ENCODE measurements at regions not wholly inside any gene's neighbourhood (a gene's known extent, or its start where the extent isn't known, plus 50 kb on each side); places are given as distances from the start of the nearest gene placed in this dataset.

DNA sequence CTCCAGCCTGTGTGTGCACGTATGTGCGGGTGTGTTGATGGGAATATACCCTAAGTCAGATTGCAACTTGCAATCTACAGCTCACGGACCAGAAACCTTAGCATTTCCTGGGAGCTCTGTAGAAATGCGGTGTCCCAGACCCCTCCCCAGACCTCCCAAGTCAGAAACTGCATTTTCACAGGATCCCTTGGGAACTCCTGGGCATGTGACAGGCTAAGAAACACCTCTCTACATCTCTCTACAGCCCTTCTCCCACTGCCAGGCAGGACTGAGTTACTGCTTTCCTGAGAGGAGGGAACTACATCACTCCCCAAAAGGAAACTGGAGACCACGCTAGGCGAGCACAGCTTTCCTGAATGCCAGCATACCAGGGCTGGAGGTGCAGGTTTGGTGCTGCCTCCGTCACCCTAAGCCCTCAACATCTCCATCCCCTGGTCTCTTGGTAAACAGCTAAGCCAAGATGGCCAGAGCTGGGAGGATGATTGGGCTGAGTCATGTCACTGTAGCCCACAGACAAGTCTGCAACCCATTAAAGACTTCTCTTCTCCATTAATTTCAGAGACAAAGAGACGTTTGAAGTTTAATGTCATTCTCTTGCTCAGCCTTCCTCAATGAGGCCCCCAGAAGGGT lies 194.4 kb downstream of the BMP7 start:
- intact Hi-C loops (cut with DNase I): no loop called here
- ATAC-seq (no peak), DNase-seq (ENCODE audit: missing footprints) (no peak)

DNA sequence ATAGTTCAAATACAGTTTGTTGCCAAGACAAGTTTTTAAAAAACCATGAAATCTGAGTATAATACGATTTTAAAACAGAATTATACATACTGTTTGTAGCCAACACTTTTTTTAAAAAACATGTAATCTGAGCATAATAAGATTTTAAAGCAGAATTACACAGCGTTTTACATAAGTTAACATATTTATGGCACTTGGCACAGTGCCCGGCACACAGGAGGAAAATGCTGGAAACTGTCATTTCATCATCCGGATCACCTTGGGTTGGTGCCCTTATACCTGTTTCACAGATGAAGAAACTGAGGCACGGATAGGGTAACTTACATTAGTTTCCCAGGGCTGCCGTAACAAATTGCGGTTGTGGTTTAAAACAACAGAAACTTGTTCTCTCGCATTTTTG lies 193.0 kb downstream of the BMP7 start:
- no peak for ATAC-seq
- intact Hi-C loops (cut with DNase I): no loop called here
- no peak for DNase-seq (ENCODE audit: missing footprints)

DNA sequence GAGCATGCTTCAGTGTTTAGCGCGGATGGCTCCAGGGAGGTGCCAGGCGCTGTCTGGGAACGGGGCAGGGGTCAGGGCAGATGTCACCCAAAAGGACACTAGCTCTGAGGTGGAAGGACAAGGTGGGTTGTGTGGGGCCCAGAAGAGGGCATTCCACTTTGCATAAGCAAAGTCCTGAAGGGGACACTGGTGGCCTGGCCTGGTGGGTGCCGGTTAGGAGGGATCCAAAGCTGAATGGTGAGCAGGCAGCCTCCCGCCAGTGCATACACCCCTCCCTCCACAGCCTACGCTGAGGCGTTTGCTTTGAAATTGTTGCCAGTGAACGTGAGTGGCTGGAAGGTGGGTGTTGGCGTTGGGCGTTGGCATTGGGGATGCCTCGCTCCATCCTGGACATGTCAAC lies 192.1 kb downstream of the BMP7 start:
- intact Hi-C loops (cut with DNase I): no loop called here
- ATAC-seq: no peak
- DNase-seq (ENCODE audit: missing footprints): no peak

DNA sequence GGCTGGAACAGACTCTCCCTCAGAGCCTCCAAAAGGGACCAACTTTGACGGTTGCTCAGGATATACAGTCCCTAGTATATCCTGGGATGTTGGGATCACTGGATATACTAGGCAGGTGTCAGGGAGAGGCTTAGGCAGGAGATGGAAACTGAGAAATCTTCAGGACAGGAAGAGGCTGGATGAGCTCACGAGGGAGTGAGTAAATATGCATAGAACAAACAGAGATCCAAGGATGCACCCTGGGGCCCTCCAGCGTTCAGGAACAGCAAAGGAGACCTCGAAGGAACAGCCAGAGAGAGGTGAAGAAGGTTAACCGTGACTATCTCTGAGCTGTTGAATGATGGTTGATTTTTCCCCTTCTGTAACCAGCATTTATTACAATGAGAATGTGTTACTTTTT lies 191.3 kb downstream of the BMP7 start:
- no peak for ATAC-seq
- intact Hi-C loops (cut with DNase I): no loop called here
- DNase-seq (ENCODE audit: missing footprints): no peak

DNA sequence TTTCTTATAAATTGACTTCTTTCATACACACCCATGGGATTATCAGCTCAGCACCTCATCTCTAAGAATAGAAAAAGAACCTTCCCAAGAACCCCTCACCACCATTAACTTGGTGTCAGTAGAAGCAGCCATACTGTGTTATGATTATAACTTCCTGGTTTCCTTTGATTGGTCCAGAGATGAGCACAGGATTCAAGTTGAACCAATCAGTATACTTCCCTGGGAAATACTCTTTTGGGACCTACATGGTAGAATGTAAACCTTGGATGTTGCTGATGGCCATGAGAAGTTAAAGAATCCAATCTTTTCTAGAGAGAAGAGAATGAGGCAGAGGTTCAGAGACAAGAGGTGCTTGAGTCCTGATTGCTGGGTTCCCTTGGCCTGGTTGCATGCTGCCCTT lies 190.8 kb downstream of the BMP7 start:
- ATAC-seq (no peak), DNase-seq (ENCODE audit: missing footprints) (no peak)
- intact Hi-C loops (cut with DNase I): no loop called here

DNA sequence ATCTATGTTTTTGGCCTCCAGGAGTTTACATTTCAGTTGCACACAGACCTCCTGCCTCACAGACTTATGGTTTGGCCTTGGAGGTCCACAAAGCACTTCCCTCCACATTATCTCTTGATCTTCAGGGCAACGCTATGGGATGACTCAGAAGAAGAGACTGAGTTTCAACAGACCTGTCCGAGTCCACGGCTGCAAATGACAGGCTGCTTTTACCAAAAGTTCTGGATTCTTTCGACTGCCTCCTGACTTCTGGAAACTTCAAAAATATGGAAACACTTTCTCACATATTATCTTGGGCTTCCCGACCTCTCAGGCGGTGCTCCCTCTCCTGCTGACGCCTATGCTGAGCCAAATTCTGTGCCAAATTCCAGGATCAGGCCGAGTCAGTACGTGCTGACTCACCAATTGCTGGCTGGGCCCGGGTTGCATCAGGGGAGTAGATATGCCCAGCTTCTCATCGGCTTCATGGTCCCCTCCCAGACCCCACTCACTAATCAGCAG lies 190.2 kb downstream of the BMP7 start:
- intact Hi-C loops (cut with DNase I): no loop called here
- no peak for DNase-seq (ENCODE audit: missing footprints)
- no peak for ATAC-seq

DNA sequence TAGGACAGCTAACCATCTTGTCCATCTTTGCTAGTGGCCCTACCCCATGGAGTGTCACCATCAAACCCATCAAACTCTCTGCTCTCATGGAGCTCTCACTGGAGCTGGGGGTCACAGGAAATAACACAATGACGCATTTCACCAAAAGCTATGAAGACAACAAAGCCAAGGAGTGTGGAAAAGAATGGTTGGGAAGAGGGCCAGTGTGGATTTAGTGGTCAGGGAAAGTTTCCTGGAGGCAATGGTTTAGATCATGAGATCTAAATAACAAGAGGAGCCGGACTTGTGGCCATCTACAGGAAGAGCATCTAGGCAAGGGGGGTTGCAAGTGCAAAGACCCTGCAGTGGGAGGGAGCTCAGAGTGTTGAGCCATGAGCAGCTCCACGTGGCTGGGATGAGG lies 189.5 kb downstream of the BMP7 start:
- ATAC-seq: no peak
- intact Hi-C loops (cut with DNase I): no loop called here
- DNase-seq (ENCODE audit: missing footprints): no peak

DNA sequence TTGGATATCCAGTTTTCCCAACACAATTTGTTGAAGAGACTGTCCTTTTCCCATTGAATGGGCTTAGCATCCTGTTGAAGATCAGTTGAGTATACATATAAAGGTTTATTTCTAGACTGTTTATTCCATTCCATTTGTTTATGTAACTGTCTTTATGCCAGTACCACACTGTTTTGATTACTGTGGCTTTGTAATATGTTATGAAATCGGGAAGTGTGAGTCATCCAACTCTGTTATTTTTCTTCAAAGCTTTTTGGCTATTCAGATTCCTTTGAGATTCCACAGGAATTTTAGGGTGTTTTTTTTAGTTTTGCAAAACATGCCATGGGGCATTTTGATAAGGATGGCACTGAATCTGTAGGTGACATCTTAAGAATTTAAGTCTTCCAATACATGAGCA lies 188.3 kb downstream of the BMP7 start:
- intact Hi-C loops (cut with DNase I): no loop called here
- DNase-seq (ENCODE audit: missing footprints) (no peak), ATAC-seq (no peak)

DNA sequence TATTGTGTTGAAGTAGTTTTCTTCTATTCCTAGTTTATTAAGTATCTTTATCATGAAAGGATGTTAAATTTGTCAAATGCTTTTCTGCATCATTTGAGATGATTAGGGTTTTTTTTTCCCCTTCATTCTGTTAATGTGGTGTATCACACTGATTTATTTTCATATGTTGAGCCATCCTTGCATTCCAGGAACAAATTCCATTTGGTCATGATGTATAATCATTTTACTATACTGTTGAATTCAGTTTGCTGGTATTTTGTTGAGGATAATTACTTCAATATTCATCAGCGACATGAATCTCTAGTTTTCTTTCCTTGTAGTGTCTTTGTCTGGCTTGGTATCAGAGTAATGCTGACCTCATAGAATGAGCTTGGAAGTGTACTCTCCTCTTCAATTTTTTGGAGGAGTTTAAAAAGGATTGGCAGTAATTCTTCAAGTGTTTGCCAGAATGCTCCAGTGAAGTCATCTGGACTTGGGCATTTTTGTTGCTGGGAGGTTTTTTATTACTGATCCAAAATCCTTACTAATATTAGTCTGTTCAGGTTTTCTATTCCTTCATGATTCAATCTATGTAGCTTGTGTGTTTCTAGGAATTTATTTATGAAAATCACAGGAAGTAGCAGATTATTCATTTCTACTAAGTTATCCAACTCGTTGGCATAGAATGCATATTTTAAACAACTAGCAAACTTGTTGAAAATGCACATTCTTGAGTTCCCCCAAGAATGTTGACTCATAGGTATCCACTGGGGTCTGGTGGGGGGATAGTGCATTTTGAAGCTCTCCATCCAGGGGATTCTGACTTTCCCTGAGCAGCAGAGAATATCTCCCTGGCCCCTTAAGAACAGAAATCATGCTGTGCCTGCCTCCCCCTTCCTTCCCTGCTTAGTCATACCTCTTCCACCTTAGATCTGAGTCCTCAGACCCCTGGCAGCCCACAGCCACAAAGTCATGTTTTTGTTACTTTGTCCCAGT lies 187.1 kb downstream of the BMP7 start:
- DNase-seq (ENCODE audit: missing footprints) (no peak), ATAC-seq (no peak)
- intact Hi-C loops (cut with DNase I): no loop called here

DNA sequence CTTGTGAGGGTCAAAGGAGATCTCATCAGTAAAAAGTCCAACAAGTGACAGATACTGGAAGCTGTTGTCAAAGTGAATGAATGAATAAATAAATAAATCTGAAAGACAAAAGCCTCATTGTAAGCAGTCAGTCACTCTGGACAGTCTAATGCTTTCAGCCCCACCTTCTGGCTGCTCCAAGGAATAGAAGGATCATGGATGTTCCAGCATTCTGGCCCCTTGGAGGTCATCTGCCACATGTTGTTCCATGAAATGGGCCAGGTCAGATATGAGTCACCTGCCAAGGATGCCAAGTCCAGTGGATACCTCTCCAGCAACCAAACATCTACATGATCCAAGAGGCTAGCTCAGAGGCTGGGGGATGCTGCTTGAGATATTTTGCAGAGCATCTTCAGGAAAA lies 185.6 kb downstream of the BMP7 start:
- ATAC-seq (no peak), DNase-seq (ENCODE audit: missing footprints) (no peak)
- intact Hi-C loops (cut with DNase I): no loop called here

DNA sequence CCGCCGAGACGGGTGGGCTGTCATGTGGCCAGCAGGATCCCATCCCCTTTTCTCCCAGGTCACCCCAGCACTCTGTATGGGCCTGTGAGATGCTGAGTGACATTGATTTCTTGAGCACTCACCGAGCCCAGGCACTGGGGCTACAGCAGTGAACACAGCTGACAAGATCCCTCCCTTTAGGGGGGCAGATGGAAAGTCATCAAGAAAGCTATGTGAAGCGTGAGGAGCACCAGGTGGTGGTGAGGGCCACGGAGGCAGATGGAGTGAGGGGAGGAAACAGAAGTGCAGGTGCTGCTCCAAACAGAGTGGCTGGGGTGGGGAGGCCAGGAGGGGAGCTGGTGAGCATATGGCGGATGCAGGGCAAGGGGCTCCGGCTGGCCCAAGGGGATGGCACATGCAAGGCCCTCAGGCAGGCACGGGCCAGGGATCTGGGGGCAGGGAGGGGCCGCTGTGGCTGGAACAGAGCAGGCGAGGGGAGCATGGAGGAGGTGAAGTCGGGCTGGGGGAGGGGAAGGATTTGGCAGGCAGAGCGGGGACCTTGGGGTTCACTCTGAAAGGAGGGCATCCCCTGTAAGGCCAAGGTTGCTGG lies 184.0 kb downstream of the BMP7 start:
- ATAC-seq: no peak
- intact Hi-C loops (cut with DNase I): no loop called here
- no peak for DNase-seq (ENCODE audit: missing footprints)

DNA sequence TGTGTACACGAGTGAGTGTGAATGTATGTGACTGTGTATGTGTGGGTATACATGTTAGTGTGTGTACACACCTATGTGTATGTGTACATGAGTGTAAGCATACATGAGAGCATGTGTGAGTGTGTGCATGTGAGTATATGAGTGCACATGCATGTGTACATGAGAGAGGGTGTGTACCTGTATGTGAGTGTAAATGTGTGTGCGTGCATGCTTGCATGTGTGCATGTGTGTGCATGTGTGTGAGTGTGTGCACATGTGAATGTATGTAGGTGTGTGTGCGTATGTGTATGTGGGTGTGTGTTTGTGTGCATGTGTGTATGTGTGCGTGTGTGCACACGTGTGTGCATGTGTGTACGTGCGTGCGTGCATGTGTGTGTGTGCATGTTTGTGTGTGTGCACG lies 183.4 kb downstream of the BMP7 start:
- intact Hi-C loops (cut with DNase I): no loop called here
- no peak for ATAC-seq
- DNase-seq (ENCODE audit: missing footprints): no peak

DNA sequence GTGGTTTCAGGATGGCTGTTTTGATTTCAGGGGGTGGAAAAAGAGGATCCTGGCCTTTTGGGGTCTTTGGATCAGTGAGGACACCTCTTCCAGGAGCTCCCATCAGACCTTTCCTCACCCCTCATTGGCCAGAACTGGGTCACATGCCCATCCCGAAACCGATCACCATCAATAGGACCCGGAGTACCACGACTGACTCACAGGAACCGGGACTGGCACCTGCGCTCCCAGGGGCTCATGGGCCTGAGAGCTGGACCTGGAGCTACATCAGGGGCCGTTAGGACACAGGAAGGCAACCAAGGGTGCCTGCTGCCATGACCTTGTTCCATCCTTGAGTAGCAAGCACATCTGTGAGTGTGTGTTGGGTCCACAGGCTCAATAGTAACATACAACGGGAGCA lies 180.4 kb downstream of the BMP7 start:
- intact Hi-C loops (cut with DNase I): no loop called here

DNA sequence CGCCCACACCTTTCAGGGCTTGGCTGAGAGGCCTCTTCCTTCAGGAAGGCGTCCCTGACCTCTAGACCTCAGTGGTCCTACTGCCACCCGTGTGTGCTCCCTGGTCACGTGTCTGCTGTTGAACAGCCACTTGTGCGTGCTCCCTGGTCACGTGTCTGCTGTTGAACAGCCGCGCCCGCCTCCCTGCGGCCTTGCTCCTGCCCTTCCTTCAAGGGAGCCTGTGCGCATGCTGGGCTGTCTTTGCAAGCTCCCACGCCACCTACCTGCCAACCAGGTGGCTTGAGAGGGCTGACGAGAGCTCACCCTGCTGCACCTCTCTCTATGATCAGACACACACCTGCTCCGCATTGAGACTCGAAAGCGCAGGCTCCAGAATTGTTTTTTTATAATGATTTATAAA lies 179.3 kb downstream of the BMP7 start:
- no peak for DNase-seq (ENCODE audit: missing footprints)
- no peak for ATAC-seq
- intact Hi-C loops (cut with DNase I): no loop called here

More for the DNA sequence above, 180.4 kb downstream of the BMP7 start:
- DNase-seq (ENCODE audit: missing footprints): no peak
- no peak for ATAC-seq

DNA sequence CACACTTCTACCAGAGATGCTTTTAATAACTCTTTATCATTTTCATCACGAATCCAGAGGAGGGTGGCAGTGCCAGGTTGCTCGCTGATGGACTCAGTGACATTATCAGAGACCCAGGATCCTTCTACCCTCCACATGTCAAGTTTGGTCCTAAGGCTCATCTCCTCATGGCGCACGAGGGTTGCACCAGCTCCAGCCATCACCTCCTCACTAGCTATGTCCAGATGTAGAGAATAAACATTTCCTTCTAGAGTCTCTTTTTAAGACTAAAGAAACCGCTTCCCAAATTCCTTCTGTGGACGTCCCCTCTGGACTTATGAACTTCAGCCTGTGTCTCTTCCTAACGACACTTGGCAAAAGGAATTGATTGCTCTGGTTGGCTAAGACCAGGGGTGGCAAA lies 178.7 kb downstream of the BMP7 start:
- DNase-seq (ENCODE audit: missing footprints) (peak; percentile 22), ATAC-seq (no peak)
- intact Hi-C loops (cut with DNase I): no loop called here

DNA sequence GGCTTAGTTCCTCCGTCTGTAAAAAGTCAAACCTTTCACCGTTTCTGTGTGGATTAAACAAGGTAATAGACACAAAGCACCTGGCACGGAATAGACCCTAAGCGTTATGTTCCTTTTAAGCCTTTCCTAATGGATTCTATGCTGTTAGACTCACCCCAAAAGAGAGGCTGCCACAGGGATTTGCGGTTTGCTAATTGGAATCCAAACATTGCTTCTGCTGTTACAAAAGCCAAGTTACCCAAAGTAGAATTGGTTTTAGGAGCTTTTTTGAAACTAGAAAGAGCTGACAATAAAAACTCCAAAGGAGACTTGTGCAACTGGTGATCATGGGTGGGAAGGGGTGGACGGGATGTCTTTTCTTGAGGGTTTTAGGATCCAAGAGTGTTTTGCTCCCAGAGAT lies 178.0 kb downstream of the BMP7 start:
- DNase-seq (ENCODE audit: missing footprints) (peak; percentile 8), ATAC-seq (no peak)
- intact Hi-C loops (cut with DNase I): no loop called here

DNA sequence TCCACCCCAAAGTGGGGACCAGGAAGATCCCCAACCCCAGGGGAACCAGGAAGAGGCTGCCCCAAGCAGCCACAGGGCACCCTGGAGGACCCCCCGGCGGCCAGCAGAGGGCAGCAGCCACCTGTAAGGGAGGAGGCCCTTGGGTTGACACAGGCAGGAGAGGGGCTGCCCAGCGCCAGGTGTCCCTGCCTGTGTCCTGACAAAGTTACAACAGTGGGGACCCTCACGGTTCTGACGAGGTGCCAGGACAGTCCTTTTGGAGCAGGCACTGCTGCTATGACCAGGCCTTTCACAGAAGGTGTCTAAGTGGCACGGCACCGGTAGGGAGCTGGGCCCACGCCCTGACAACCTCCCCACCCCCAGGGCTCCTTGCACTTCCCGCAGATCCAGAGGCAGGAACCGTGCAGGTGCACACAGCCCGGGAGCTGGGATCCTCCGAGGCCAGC lies 176.7 kb downstream of the BMP7 start:
- peak; percentile 82 for ATAC-seq
- DNase-seq (ENCODE audit: missing footprints): peak; percentile 80
- intact Hi-C loops (cut with DNase I): loop anchor here (1.0 to 5.0 kb wide), 4 partner anchors 73 to 257 kb away; partner anchors contain the start of gene SPO11

DNA sequence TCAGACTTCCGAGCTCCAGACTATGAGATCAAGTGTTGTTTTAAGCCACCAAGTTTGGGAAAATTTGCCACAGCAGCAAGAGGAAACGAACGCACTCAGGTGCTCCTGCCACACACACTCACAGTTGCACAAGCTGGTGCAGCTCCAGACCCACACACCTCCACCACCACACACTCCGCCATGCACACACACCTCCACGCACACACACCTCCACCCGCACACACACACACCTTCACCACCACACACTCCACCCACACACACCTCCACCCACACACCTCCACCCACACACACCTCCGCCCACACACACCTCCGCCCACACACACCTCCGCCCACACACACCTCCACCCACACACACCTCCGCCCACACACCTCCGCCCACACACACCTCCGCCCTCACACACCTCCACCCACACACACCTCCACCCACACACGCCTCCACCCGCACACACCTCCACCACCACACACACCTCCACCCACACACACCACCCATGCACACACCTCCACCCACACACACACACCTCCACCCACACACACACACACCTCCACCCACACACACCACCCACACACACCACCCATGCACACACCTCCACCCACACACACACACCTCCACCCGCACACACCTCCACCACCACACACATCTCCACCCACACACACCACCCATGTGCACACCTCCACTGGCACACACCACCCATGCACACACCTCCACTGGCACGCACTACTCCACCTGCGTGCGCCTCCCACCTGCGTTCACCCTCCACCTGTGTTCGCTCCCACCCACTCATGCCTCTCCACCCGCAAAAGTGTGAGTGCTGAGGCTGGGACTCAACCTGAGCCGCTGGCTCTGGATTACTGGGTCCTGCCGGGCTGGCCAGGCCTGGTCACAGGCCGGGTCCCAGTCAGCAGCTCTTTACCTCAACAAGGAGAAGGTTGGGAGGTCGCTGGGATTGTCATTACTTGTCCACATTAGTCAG lies 175.6 kb downstream of the BMP7 start:
- intact Hi-C loops (cut with DNase I): loop anchor here (5.0 kb wide), 3 partner anchors 71 to 236 kb away; partner anchors contain the start of gene SPO11
- no peak for ATAC-seq
- DNase-seq (ENCODE audit: missing footprints): peak; percentile 60

DNA sequence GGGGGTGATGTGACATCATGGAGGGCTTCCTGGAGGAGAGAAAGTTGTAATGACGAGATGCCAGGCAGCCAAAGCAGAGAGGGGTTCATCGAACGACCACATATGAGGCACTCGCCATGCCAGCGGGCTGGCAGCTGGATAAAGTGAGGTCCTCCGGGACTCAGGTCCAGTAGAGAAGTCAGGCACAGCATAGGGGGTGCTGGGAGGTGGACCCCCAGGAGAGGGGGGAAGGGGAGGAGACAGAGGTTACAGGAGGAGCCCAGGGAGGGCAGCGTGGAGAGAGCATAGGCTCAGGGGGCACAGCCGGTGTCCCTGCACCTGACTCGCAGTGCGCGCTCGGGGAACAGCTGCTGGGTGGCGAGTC lies 174.7 kb downstream of the BMP7 start:
- DNase-seq (ENCODE audit: missing footprints) (no peak), ATAC-seq (no peak)
- intact Hi-C loops (cut with DNase I): loop anchor here (5.0 kb wide), 3 partner anchors 71 to 236 kb away; partner anchors contain the start of gene SPO11
